ENCODE measurements at regions not wholly inside any gene's neighbourhood (a gene's known extent, or its start where the extent isn't known, plus 50 kb on each side); places are given as distances from the start of the nearest gene placed in this dataset.

DNA sequence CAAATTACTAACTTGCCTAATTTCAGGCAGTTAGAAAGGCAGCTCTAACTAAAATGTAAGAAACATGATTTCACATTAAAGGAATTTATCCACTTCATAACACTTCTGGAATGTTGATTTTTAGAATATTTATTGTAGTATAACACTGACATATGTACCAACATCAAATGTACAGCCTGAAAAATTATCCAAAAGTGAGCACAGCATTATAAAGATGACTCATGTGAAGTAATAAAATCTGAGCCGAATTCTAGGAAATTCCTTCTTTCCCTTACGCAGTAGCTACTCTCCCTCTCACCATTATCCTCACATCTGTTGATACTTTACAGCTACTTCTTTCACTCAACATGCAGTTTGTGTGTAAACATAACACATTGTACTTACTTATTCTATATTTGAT, 610.6 kb downstream of the ZWINT start:
- TF ChIP-seq, protein P1, sequence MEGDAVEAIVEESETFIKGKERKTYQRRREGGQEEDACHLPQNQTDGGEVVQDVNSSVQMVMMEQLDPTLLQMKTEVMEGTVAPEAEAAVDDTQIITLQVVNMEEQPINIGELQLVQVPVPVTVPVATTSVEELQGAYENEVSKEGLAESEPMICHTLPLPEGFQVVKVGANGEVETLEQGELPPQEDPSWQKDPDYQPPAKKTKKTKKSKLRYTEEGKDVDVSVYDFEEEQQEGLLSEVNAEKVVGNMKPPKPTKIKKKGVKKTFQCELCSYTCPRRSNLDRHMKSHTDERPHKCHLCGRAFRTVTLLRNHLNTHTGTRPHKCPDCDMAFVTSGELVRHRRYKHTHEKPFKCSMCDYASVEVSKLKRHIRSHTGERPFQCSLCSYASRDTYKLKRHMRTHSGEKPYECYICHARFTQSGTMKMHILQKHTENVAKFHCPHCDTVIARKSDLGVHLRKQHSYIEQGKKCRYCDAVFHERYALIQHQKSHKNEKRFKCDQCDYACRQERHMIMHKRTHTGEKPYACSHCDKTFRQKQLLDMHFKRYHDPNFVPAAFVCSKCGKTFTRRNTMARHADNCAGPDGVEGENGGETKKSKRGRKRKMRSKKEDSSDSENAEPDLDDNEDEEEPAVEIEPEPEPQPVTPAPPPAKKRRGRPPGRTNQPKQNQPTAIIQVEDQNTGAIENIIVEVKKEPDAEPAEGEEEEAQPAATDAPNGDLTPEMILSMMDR (IDR thresholded peaks at IDR 0.05; ENCODE audit: poor library complexity, severe bottlenecking): no peak
- TF ChIP-seq SMC3 (conservative IDR thresholded peaks at IDR 0.05; ENCODE audit: poor library complexity) (no peak), EZH2 (IDR thresholded peaks at IDR 0.05; ENCODE audit: borderline replicate concordance, insufficient read depth, low read length, poor library complexity, severe bottlenecking) (no peak), RAD21 (conservative IDR thresholded peaks at IDR 0.05) (no peak), MXI1 (conservative IDR thresholded peaks at IDR 0.05; ENCODE audit: poor library complexity, severe bottlenecking) (no peak), EP300 (conservative IDR thresholded peaks at IDR 0.05; ENCODE audit: poor library complexity, severe bottlenecking) (no peak), TAF1 (IDR thresholded peaks at IDR 0.05; ENCODE audit: low read depth) (no peak), POLR2AphosphoS5 (IDR thresholded peaks at IDR 0.05) (no peak)
- TF ChIP-seq, protein P2, sequence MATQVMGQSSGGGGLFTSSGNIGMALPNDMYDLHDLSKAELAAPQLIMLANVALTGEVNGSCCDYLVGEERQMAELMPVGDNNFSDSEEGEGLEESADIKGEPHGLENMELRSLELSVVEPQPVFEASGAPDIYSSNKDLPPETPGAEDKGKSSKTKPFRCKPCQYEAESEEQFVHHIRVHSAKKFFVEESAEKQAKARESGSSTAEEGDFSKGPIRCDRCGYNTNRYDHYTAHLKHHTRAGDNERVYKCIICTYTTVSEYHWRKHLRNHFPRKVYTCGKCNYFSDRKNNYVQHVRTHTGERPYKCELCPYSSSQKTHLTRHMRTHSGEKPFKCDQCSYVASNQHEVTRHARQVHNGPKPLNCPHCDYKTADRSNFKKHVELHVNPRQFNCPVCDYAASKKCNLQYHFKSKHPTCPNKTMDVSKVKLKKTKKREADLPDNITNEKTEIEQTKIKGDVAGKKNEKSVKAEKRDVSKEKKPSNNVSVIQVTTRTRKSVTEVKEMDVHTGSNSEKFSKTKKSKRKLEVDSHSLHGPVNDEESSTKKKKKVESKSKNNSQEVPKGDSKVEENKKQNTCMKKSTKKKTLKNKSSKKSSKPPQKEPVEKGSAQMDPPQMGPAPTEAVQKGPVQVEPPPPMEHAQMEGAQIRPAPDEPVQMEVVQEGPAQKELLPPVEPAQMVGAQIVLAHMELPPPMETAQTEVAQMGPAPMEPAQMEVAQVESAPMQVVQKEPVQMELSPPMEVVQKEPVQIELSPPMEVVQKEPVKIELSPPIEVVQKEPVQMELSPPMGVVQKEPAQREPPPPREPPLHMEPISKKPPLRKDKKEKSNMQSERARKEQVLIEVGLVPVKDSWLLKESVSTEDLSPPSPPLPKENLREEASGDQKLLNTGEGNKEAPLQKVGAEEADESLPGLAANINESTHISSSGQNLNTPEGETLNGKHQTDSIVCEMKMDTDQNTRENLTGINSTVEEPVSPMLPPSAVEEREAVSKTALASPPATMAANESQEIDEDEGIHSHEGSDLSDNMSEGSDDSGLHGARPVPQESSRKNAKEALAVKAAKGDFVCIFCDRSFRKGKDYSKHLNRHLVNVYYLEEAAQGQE (IDR thresholded peaks at IDR 0.05; ENCODE audit: borderline replicate concordance): no peak
- no peaks in the 10 kb centered on the region for H3K9me2 ChIP-seq (ENCODE audit: insufficient read depth, low read length)
- H3K79me2 ChIP-seq (replicated peaks; ENCODE audit: insufficient read depth, low read length): no peaks in the 10 kb centered on the region
- H3K9me3 ChIP-seq (ENCODE audit: low read length): no peaks in the 10 kb centered on the region
- H3K27me3 ChIP-seq (ENCODE audit: insufficient read depth, low read depth, low read length): no peaks in the 10 kb centered on the region
- H3K9ac ChIP-seq (ENCODE audit: low read length): no peak overlapping the region
- H3K27ac ChIP-seq (ENCODE audit: low read length): no peak overlapping the region
- H3K4me2 ChIP-seq (ENCODE audit: low read length): no peak overlapping the region
- no peak overlapping the region for H2AFZ ChIP-seq (ENCODE audit: low read depth, low read length)
- H3K36me3 ChIP-seq (ENCODE audit: insufficient read depth, low read length): no peaks in the 10 kb centered on the region
- no peak overlapping the region for H3K4me3 ChIP-seq (ENCODE audit: low read length)
- H3F3A ChIP-seq (ENCODE audit: insufficient read depth, low read length, poor library complexity, severe bottlenecking): no peaks in the 10 kb centered on the region
- no peaks in the 10 kb centered on the region for H4K20me1 ChIP-seq (ENCODE audit: insufficient read depth)

DNA sequence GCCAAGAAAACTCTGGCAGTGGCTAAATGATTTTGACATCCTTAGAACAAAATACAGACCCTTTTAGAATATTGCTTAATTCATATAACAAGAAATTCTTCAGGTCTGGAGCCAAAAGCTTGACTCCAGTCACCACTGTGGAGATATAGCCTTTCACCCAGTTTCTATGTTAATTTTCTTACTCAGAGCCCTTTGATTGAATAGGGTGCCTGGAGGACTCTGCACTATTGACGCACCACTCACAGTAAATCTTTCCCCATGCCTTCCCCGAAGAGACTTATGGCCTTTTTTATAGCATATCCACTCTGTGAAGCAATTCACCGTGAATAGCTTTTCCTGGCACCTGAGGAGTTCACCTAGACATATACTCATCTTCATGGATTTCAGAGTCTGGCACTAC, 613.8 kb downstream of the ZWINT start:
- TF ChIP-seq TAF1 (IDR thresholded peaks at IDR 0.05; ENCODE audit: low read depth) (no peak), POLR2AphosphoS5 (IDR thresholded peaks at IDR 0.05) (no peak), MXI1 (conservative IDR thresholded peaks at IDR 0.05; ENCODE audit: poor library complexity, severe bottlenecking) (no peak), SMC3 (conservative IDR thresholded peaks at IDR 0.05; ENCODE audit: poor library complexity) (no peak), EZH2 (IDR thresholded peaks at IDR 0.05; ENCODE audit: borderline replicate concordance, insufficient read depth, low read length, poor library complexity, severe bottlenecking) (no peak), EP300 (conservative IDR thresholded peaks at IDR 0.05; ENCODE audit: poor library complexity, severe bottlenecking) (no peak), RAD21 (conservative IDR thresholded peaks at IDR 0.05) (no peak)
- TF ChIP-seq, protein P1 (IDR thresholded peaks at IDR 0.05; ENCODE audit: poor library complexity, severe bottlenecking): no peak
- TF ChIP-seq, protein P2 (IDR thresholded peaks at IDR 0.05; ENCODE audit: borderline replicate concordance): no peak
- no peak overlapping the region for H3K9ac ChIP-seq (ENCODE audit: low read length)

More for the DNA sequence above, 613.8 kb downstream of the ZWINT start:
- H2AFZ ChIP-seq (ENCODE audit: low read depth, low read length): no peak overlapping the region
- H3K27ac ChIP-seq (ENCODE audit: low read length): no peak overlapping the region
- no peak overlapping the region for H3K4me2 ChIP-seq (ENCODE audit: low read length)
- H3K27me3 ChIP-seq (ENCODE audit: insufficient read depth, low read depth, low read length): no peaks in the 10 kb centered on the region
- H4K20me1 ChIP-seq (ENCODE audit: insufficient read depth): no peaks in the 10 kb centered on the region
- H3F3A ChIP-seq (ENCODE audit: insufficient read depth, low read length, poor library complexity, severe bottlenecking): no peaks in the 10 kb centered on the region
- no peaks in the 10 kb centered on the region for H3K36me3 ChIP-seq (ENCODE audit: insufficient read depth, low read length)
- H3K79me2 ChIP-seq (replicated peaks; ENCODE audit: insufficient read depth, low read length): no peaks in the 10 kb centered on the region
- no peak overlapping the region for H3K4me3 ChIP-seq (ENCODE audit: low read length)
- H3K9me2 ChIP-seq (ENCODE audit: insufficient read depth, low read length): no peaks in the 10 kb centered on the region
- no peaks in the 10 kb centered on the region for H3K9me3 ChIP-seq (ENCODE audit: low read length)

All from neural cell (in vitro differentiated cells).